GM19025 (cell line): ENCODE measurements at regions not wholly inside any gene's neighbourhood (a gene's known extent, or its start where the extent isn't known, plus 50 kb on each side); places are given as distances from the start of the nearest gene placed in this dataset.
"Not testable (repeated sequence)": the region's sequence is repeated elsewhere in the genome, so short reads cannot be mapped to it uniquely, and the experiment has no call there.

ENCODE experiments used
- ATAC-seq: cut with Tn5 transposase; IDR thresholded peaks from one replicate; pipeline ENCODE4 v1.9.1; 2021; ENCODE audit warnings: mild to moderate bottlenecking, low read depth, moderate library complexity; ENCODE audit not compliant: unreplicated experiment

DNA sequence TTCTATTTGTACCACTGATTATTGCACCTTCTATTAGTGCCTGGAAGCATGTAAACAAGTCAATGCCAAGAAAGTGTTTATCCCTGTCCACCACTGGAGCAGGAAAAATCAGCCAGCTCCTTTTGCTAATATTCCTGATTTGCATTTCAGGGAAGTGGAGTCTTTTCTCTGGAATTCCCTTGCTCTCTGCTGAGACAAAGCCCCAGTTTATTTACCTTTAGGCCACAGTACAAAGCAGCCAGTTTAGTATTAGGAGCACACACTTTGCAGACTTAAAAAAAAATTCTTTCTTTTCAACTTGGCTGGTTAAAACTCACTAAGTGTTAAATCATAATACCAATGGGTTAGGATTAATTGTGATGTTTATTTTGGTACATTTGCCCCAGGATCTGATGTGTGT, 631.1 kb downstream of the PKHD1 start:
- no peak for ATAC-seq

DNA sequence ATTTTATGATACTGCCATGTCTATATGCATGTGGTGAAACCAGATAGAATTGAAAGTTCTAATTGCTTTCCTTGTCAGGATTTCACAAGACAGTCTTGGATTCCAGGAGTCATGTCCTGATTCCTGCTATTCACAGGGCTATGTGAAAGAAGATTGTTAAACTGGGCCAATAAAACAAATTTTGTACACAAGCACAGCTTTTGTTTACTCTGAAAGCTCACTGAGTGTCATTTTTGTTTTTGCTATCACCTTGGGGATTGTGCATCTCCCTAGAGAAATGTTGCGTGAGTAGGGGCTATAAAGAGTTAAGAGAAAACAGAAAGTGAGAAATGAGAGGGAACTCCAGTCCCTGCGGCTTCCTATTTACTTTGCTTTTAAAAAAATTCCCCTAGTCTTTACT, 627.5 kb downstream of the PKHD1 start:
- peak; percentile 87 for ATAC-seq

DNA sequence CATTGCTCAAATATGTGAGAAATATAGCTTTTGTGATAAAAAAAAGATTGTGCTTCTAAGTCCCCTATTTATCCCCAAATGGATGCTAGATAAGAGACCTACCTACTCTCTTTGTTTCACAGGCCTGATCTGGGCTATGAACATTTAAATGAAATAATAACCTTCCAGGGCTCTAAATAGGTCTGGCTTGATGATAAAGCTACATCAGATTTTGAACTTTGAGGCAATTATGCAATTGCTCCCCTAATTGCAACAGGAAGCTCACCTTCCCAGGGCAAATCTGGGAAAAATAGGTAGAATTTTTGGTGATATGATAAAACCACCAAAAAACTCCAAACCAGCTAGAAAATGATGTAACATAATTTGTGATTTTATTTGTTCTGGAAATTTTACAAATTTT, 624.5 kb downstream of the PKHD1 start:
- ATAC-seq, result no peak

DNA sequence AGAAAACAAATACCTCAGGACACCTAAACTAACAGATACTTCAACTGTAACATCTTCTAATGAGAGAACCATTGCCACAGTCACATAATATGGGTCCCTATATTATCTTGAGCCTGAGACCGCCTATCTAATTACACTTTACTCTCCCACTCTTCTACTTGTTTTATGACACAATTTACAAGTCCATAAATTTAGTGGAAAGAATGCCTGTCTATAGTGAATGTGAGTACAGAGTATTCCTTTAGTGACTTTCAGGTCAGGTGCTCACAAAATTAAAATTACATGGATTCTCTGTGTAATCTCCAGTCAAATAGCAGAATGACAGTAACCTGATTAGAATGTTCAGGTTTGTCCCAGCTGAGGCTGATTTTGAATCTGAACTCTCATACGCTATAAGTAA, 624.1 kb downstream of the PKHD1 start:
- no peak for ATAC-seq

GRCh38 chr6:51464956-51465355, 622.5 kb downstream of the PKHD1 start:
- ATAC-seq, result no peak

DNA sequence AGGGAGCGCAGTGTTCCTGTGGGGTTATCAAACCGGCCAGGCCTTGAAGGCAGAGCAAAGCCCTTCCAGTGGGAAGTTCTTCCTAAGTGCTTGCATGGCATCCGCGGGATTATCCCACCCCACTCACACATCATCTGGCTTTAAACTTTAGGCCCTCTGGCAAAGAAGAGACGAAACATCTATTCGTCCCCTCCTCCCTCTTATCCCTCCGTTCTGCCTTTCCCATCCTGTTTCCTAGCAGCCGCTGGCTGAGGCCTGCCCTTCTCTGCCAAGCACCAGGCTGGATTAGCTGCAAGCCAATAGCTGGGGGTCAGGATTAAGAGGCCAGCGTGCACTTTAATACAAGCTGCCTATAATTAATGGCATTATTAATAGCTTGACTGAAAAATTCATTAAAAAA, 621.0 kb downstream of the PKHD1 start:
- ATAC-seq, result no peak

- no peak for ATAC-seq
These were observed 620.0 kb downstream of the PKHD1 start for GRCh38 chr6:51467231-51467952.

GRCh38 chr6:51468704-51469103, 618.7 kb downstream of the PKHD1 start:
- ATAC-seq, result no peak

DNA sequence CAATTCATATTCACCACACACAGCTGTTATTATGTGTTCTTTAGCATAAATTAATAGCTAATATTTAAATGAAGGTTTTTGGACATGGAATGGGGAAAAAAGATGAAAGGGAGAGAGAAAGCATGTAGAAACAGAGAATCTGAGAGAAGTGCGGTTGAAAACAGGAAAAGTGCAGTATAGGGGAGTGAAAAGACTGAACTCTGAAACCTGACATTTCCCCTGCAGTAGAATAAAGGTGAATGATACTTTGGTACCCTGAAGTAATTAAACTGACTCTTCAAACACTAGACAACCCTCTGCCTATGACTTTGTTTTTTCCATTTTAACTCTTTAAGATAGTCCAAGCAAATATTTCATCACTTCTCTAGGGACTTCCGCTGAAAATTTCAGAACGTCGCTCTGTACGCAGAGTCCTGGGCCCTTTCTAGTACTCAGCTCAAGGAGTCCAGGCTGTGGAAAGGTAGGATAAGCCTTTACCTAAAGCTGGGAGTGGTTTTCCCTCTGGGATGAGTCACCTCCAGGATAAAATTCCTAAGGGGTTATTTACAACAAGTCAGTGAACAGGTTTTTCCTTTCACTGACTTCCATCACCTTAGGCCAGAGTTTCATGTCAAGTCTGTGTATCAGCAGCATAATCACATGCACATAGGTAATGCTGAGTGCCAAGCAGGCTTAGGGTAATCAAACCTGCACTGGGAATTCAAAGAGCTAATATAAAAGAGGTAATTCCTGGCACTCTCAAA, 614.5 kb downstream of the PKHD1 start:
- ATAC-seq, result no peak

GRCh38 chr6:51474022-51474975, 613.1 kb downstream of the PKHD1 start:
- ATAC-seq, result no peak

DNA sequence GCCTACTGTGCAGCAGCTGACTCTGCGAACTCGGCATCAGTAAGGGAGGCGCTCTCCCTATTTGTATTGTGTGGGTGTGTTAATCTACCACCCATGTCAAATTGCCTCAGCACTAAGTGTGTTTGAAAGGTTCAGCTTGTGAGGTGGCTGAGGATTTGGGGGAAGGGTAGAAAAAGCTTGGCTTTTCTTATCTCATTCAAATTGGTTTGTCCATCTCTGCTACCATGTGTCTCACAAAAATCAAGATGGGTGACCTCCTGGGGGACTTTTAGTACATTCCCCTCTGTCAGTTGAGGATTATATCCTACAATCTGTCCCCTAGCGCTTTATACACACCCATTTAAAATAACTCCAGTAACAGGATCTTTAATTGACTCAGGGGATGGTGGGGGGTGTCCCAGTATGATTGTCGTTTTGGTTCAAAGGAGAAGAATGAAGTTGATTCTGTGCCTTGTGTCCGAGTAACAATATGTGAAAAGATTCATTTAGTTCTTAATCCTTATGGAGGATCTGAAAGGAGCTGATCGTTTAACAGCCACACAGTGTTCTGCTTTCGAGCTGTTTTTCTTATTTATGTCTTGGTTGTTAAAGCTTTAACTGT, 609.6 kb downstream of the PKHD1 start:
- ATAC-seq, result no peak

DNA sequence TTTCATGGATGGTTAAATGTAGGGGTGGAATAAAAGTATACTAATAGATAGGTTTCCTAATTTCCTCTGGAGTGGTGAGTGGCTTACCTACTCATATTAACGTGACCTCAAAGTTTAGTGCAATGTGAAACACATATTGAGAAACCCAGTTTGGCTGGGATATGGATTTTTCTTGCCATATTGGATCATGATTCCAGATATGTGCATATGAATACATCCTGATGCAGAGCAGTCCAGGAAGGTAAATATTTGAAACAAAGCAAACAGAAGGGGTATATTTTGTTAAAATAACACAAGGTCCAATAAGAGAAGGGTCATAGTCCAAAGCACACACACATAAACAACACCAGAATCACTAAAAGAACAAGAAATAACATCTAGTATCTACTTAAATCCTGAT, 608.1 kb downstream of the PKHD1 start:
- no peak for ATAC-seq

DNA sequence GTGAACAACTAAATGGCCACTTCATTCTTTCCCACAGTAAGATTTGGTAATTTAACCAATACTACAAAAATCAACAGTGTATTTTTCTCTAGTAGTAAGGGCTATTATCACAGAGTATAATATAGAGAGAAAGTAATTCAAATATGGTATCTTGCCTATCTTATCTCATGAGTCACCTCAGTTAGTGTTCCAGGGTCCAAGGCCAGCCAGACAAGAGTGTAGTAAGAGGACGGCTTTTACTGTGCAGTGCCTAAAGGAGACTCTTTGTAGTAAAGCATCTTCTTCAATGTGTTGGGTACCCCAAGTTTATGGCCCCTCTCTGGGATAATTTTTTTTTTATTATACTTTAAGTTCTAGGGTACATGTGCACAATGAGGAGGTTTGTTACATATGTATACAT, 607.4 kb downstream of the PKHD1 start:
- ATAC-seq, result no peak

DNA sequence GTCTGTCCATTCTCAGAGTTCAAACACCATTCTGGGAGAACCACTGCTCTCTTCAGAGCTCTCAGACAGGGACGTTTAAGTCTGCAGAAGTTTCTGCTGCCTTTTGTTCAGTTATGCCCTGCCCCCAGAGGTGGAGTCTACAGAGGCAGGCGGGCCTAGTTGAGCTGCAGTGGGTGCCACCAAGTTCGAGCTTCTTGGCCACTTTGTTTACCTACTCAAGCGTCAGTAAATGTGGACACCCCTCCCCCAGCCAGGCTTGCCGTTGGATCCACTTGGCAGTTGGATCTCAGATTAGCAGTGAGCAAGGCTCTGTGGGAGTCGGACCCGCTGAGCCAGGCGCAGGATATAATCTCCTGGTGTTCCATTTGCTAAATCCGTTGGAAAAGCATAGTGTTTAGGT, 601.5 kb downstream of the PKHD1 start:
- not testable (repeated sequence) for ATAC-seq

GRCh38 chr6:51487937-51488336, 599.5 kb downstream of the PKHD1 start:
- no peak for ATAC-seq

GRCh38 chr6:51489133-51489532, 598.3 kb downstream of the PKHD1 start:
- ATAC-seq, result no peak

GRCh38 chr6:51490101-51490500, 597.3 kb downstream of the PKHD1 start:
- no peak for ATAC-seq

GRCh38 chr6:51494342-51494741, 593.1 kb downstream of the PKHD1 start:
- ATAC-seq, result no peak

GRCh38 chr6:51495096-51495495, 592.3 kb downstream of the PKHD1 start:
- ATAC-seq, result no peak

DNA sequence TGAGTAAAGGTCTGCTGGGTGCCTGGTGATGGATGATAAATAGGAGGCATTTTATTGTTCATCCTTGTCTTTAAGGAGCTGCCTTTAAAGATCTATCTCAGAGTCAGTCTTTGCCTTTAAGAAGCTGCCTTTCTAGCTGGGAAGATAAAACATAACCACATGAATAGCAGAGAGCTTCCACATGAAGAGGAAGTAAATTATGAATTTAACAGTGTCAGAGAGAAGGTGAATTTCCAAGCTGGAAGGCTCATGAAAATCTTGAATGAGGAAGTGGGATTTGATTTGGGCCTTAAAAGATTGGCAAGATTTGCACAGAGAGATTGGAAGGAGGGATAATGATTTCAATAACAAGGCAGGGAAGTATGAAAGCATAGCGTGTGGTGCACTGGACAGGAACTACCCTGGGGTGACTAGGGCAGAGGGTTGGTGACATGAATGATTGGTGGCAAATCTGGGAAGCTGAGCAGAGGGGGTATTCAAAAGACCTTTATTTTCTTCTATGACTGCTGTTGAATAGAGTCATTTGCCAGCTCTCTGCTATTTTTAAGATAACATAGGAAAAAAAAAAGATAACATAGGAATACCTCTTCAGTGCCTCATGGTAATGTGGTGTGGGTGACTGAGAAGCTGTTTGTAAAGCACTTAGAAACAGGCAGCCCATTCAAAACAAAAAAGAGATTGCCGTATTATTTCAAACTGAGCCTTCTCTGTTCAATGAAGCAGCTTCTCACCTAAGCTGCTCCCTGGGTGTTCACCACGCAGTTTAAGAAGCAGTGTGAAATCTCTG, 591.6 kb downstream of the PKHD1 start:
- ATAC-seq, result no peak
